Calu3 (cell line): ENCODE measurements at regions not wholly inside any gene's neighbourhood (a gene's known extent, or its start where the extent isn't known, plus 50 kb on each side); places are given as distances from the start of the nearest gene placed in this dataset.

Experiments used
- BruUV-seq: library from RNA; stranded (reverse); fragments of 400-500 nt; replicated peaks from 2 replicates; lab custom pipeline; 2021; lab: Mats Ljungman, UMichigan
- CTCF ChIA-PET: fragments of 300-600 bp; sonication (Branson Sonifier 250); formaldehyde crosslinking; loops from one replicate; lab custom pipeline; 2022; ENCODE audit warnings: antibody characterized with exemption; lab: Charles Lee
- DNase-seq: peaks from one replicate; pipeline ENCODE4 v3.0.0; 2022
- H3K27ac Mint-ChIP-seq: one replicate; pipeline ENCODE4 v1.8.0; 2022; ENCODE audit warnings: mixed read lengths; ENCODE audit not compliant: unreplicated experiment
- H3K27me3 Mint-ChIP-seq: one replicate; pipeline ENCODE4 v1.8.0; 2022; ENCODE audit warnings: mixed read lengths; ENCODE audit not compliant: unreplicated experiment
- H3K36me3 Mint-ChIP-seq: one replicate; pipeline ENCODE4 v1.8.0; 2022; ENCODE audit warnings: mild to moderate bottlenecking, moderate library complexity, mixed read lengths; ENCODE audit not compliant: insufficient read depth, unreplicated experiment
- H3K4me1 Mint-ChIP-seq: one replicate; pipeline ENCODE4 v1.8.0; 2022; ENCODE audit warnings: mild to moderate bottlenecking, low read depth, mixed read lengths; ENCODE audit not compliant: unreplicated experiment
- H3K4me3 Mint-ChIP-seq: one replicate; pipeline ENCODE4 v1.8.0; 2022; ENCODE audit warnings: mild to moderate bottlenecking, low read depth, moderate library complexity, mixed read lengths; ENCODE audit not compliant: unreplicated experiment
- H3K9me3 Mint-ChIP-seq: one replicate; pipeline ENCODE4 v1.8.0; 2022; ENCODE audit warnings: low read depth, mixed read lengths; ENCODE audit not compliant: unreplicated experiment
- intact Hi-C: fragments of 100-400 bp; cut with micrococcal nuclease; formaldehyde crosslinking; loops from one replicate; pipeline ENCODE4 v1.10.0; 2022; ENCODE audit not compliant: unreplicated experiment
- TF ChIP-seq, protein P1 (sequence below): fragments of 200-600 bp; IDR thresholded peaks from one replicate; pipeline ENCODE4 v1.8.0; 2022; ENCODE audit warnings: antibody characterized with exemption; ENCODE audit not compliant: unreplicated experiment

DNA sequence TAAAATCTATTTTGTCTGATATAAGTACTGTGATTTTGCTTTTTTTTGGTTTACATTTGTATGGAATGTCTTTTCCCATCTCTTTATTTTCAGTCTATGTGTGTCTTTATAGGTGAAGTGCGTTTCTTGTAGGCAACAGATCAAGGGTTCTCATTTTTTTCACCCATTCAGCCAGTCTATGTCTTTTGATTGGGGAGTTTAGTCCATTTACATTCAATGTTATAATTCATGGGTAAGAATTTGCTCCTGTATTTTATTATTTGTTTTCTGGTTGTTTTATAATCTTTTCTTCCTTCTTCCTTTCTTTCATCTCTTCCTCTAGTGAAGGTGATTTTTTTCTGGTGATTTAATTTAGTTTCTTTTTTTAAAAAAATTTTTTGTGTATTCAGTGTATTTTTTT, 104.8 kb upstream of the TMEM229A start:
- no TSS peak for BruUV-seq
- Mint-ChIP-seq H3K9me3 (no peaks in the 10 kb centered on the region), H3K4me3 (no peak overlapping the region), H3K4me1 (no peaks in the 10 kb centered on the region), H3K27me3 (peaks cover 23% of the 10 kb centered on the region), H3K27ac (no peak overlapping the region), H3K36me3 (no peaks in the 10 kb centered on the region)
- DNase-seq = no peak
- TF ChIP-seq, protein P1, sequence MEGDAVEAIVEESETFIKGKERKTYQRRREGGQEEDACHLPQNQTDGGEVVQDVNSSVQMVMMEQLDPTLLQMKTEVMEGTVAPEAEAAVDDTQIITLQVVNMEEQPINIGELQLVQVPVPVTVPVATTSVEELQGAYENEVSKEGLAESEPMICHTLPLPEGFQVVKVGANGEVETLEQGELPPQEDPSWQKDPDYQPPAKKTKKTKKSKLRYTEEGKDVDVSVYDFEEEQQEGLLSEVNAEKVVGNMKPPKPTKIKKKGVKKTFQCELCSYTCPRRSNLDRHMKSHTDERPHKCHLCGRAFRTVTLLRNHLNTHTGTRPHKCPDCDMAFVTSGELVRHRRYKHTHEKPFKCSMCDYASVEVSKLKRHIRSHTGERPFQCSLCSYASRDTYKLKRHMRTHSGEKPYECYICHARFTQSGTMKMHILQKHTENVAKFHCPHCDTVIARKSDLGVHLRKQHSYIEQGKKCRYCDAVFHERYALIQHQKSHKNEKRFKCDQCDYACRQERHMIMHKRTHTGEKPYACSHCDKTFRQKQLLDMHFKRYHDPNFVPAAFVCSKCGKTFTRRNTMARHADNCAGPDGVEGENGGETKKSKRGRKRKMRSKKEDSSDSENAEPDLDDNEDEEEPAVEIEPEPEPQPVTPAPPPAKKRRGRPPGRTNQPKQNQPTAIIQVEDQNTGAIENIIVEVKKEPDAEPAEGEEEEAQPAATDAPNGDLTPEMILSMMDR = no peak
- intact Hi-C loops = no loop called here
- CTCF ChIA-PET = no interaction called here

DNA sequence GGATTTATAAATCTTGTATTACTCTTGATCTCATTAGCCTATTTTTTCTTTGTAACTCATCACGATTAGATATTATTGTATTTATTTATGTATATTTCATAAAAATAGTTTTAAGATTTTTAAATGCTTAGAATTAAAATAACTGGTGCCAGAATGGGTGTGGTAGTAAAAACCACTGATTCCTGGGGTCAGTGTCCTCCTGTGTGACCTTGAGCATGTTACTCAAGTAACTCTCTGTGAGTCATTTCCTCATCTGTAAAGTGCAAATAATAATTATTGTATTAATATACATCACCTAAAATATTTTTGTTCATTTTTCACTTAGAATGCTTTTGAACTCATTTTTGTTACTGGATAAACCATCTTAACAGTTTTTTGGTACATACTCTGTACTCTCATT, 91.3 kb upstream of the TMEM229A start:
- DNase-seq = no peak
- H3K27me3 Mint-ChIP-seq = no peaks in the 10 kb centered on the region
- no peak overlapping the region for H3K4me3 Mint-ChIP-seq
- no peaks in the 10 kb centered on the region for H3K36me3 Mint-ChIP-seq
- peaks cover 4% of the 10 kb centered on the region for H3K9me3 Mint-ChIP-seq
- BruUV-seq = no TSS peak
- intact Hi-C loops = no loop called here
- no peak overlapping the region for H3K27ac Mint-ChIP-seq
- CTCF ChIA-PET = no interaction called here
- TF ChIP-seq, protein P1 = no peak
- H3K4me1 Mint-ChIP-seq = no peaks in the 10 kb centered on the region

DNA sequence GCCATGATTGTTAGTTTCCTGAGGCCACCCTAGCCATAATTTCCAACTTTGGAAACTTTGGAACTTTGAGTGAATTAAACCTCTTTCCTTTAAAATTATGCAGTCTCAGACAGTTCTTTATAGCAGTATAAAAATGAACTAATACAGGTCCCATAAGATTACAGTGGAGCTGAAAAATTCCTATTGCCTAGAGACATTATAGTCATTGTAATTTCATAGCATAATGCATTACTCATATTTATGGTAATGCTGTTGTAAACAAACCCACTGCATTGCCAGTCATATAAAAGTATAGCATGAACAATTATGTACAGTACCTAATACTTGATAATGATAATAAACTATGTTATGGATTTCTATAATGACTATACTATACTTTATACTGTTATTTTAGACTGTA, 88.0 kb upstream of the TMEM229A start:
- CTCF ChIA-PET = interaction anchor here (1.6 kb wide), 1 partner anchor 9 kb away, joined by 3 read pairs; no protein-coding TSS in a partner anchor
- no peaks in the 10 kb centered on the region for H3K36me3 Mint-ChIP-seq
- no peaks in the 10 kb centered on the region for H3K4me1 Mint-ChIP-seq
- TF ChIP-seq, protein P1 = no peak
- intact Hi-C loops = no loop called here
- H3K9me3 Mint-ChIP-seq = peaks cover 4% of the 10 kb centered on the region
- BruUV-seq = no TSS peak
- no peak overlapping the region for H3K4me3 Mint-ChIP-seq
- no peak for DNase-seq
- no peak overlapping the region for H3K27ac Mint-ChIP-seq
- no peaks in the 10 kb centered on the region for H3K27me3 Mint-ChIP-seq

DNA sequence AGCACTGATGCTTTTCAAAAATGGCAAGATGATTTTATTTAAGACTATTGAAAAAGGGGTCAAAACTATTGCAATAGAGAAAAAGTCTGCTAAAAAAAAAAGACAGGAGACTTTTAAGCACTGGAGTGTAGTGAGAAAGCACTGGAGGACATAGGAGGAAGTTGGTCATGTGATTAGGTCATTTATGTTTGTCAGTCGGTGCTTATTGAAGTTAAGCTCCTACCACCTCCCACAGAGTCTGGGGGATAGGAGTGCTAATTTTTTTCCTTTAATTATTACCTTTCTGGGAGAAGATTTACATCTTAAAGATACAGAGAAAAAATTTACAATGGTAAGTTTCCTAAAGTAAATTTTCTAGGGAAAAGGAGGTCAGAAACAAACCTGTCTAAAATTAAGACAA, 80.2 kb upstream of the TMEM229A start:
- H3K4me3 Mint-ChIP-seq = no peak overlapping the region
- peaks cover 50% of the 10 kb centered on the region for H3K27me3 Mint-ChIP-seq
- H3K27ac Mint-ChIP-seq = no peak overlapping the region
- TF ChIP-seq, protein P1 = no peak
- no TSS peak for BruUV-seq
- H3K9me3 Mint-ChIP-seq = peaks cover 2% of the 10 kb centered on the region
- DNase-seq = no peak
- CTCF ChIA-PET = no interaction called here
- intact Hi-C loops = no loop called here
- peaks cover 6% of the 10 kb centered on the region for H3K4me1 Mint-ChIP-seq
- H3K36me3 Mint-ChIP-seq = no peaks in the 10 kb centered on the region

DNA sequence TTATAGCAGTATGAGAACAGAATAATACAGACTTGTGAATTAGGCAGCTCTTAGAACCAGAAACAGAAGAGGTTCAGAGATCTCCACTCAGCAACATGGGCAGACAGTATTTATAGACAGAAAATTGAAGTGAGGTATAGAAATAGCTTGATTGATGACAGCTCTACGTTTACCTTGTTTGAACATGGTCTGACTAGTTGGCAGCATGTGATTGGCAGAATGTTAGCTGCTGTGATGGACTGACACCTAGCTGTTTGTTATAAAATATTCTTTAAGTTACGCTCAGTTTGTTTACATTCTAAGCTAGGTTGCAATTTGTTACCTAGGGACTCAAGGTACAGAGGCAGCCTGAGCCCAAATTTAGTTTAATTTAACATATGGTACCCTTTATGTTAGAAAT, 73.7 kb upstream of the TMEM229A start:
- BruUV-seq = no TSS peak
- TF ChIP-seq, protein P1 = no peak
- intact Hi-C loops = no loop called here
- peaks cover 51% of the 10 kb centered on the region for H3K27me3 Mint-ChIP-seq
- no peak for DNase-seq
- H3K9me3 Mint-ChIP-seq = no peaks in the 10 kb centered on the region
- H3K4me1 Mint-ChIP-seq = no peaks in the 10 kb centered on the region
- no peak overlapping the region for H3K27ac Mint-ChIP-seq
- no peak overlapping the region for H3K4me3 Mint-ChIP-seq
- H3K36me3 Mint-ChIP-seq = no peaks in the 10 kb centered on the region
- CTCF ChIA-PET = no interaction called here
